GM12878 (cell line): ENCODE measurements at regions not wholly inside any gene's neighbourhood (a gene's known extent, or its start where the extent isn't known, plus 50 kb on each side); places are given as distances from the start of the nearest gene placed in this dataset.
"Not testable (repeated sequence)": the region's sequence is repeated elsewhere in the genome, so short reads cannot be mapped to it uniquely, and the experiment has no call there.

Experiments used
- ATAC-seq: fragments of 200-7000 bp; cut with Tn5 transposase; 3 replicates; pipeline ENCODE4 v1.9.1; 2020; ENCODE audit warnings: mild to moderate bottlenecking, moderate library complexity
- BruUV-seq: library from RNA; stranded (reverse); fragments of 400-500 nt; replicated peaks from 2 replicates; lab custom pipeline; 2021; lab: Mats Ljungman, UMichigan
- CTCF ChIA-PET: fragments of 300-600 bp; sonication (Branson Sonifier 250); formaldehyde crosslinking; extraction: SDS; loops from one replicate; lab custom pipeline; 2021; ENCODE audit warnings: inconsistent platforms; lab: Yijun Ruan, JAX
- POLR2A ChIA-PET: fragments of 350-600 bp; formaldehyde crosslinking; extraction: SDS; loops from one replicate; lab custom pipeline; 2021; ENCODE audit warnings: inconsistent platforms; lab: Charles Lee
- RAD21 ChIA-PET: fragments of 300-600 bp; sonication (Branson Sonifier 250); formaldehyde crosslinking; loops from one replicate; lab custom pipeline; 2023; ENCODE audit warnings: antibody characterized with exemption; ENCODE audit not compliant: unreplicated experiment; lab: Charles Lee
- SMC1A ChIA-PET: fragments of 300-600 bp; sonication (Branson Sonifier 250); formaldehyde crosslinking; loops from one replicate; lab custom pipeline; 2023; ENCODE audit not compliant: unreplicated experiment, uncharacterized antibody; lab: Charles Lee
- DNase-seq: peaks from one replicate; pipeline ENCODE4 v3.0.0-alpha.2; 2011; ENCODE audit warnings: low read depth, low spot score
- FAIRE-seq: peaks from 3 replicates; lab custom pipeline; 2011; peaks lifted over from hg19 to GRCh38; lab: Jason Lieb, UNC
- H2AFZ ChIP-seq: 2 replicates; pipeline ENCODE4 v1.6.0; 2011; ENCODE audit warnings: low read depth, low read length, control low read depth; ENCODE audit not compliant: control insufficient read depth
- H3K27ac ChIP-seq: 2 replicates; pipeline ENCODE4 v1.5.1; 2011; ENCODE audit warnings: control low read depth; ENCODE audit not compliant: control insufficient read depth, insufficient read depth
- H3K27me3 ChIP-seq, 2 experiments: replicated peaks in 1 of 2; 2 replicates each; pipeline versions ENCODE4 v1.6.0 to v1.6.1; 2011; ENCODE audit warnings: low read length in 1 of 2; ENCODE audit not compliant: control insufficient read depth in 2 of 2, insufficient read depth in 2 of 2
- H3K36me3 ChIP-seq, 2 experiments: 2 replicates each; pipeline ENCODE4 v1.5.1; 2011; ENCODE audit warnings: low read length in 1 of 2; ENCODE audit not compliant: control insufficient read depth in 2 of 2, insufficient read depth in 2 of 2
- H3K4me1 ChIP-seq: 2 replicates; pipeline ENCODE4 v1.6.1; 2011; ENCODE audit warnings: mild to moderate bottlenecking, low read length, moderate library complexity, mixed read lengths; ENCODE audit not compliant: control insufficient read depth, insufficient read depth
- H3K4me2 ChIP-seq: 2 replicates; pipeline ENCODE4 v1.6.0; 2011; ENCODE audit warnings: control low read depth; ENCODE audit not compliant: control insufficient read depth, insufficient read depth
- H3K4me3 ChIP-seq: fragments of 200-600 bp; sonication (generic); 2 replicates; pipeline ENCODE4 v1.5.1; 2016
- H3K79me2 ChIP-seq: 2 replicates; pipeline ENCODE4 v1.6.0; 2011; ENCODE audit warnings: low read length; ENCODE audit not compliant: control insufficient read depth, insufficient read depth
- H3K9ac ChIP-seq: 2 replicates; pipeline ENCODE4 v1.8.0; 2011; ENCODE audit warnings: low read length, control low read depth, mixed read lengths; ENCODE audit not compliant: control insufficient read depth, insufficient read depth
- H3K9me3 ChIP-seq: replicated peaks from 3 replicates; pipeline ENCODE4 v1.5.1; 2011; ENCODE audit warnings: mild to moderate bottlenecking, low read length; ENCODE audit not compliant: control insufficient read depth, insufficient read depth
- H4K20me1 ChIP-seq: 2 replicates; pipeline ENCODE4 v1.6.0; 2011; ENCODE audit not compliant: control insufficient read depth, insufficient read depth
- WGBS: methylation state at CpG from one replicate; pipeline ENCODE4 v1.1.6; 2016; ENCODE audit warnings: low lambda C conversion rate; ENCODE audit not compliant: insufficient replicate concordance, insufficient coverage; ENCODE audit errors: missing lambda C conversion rate; 5-methylcytosine and 5-hydroxymethylcytosine counted together
- in situ Hi-C: fragments of 300-500 bp; cut with MboI; formaldehyde crosslinking; loops from 9 replicates; pipeline ENCODE4 v1.14.3; 2018; ENCODE audit warnings: mixed read lengths
- intact Hi-C: fragments of 100-400 bp; cut with micrococcal nuclease; formaldehyde crosslinking; loops from one replicate; pipeline ENCODE4 v1.14.2; 2022; ENCODE audit not compliant: unreplicated experiment

DNA sequence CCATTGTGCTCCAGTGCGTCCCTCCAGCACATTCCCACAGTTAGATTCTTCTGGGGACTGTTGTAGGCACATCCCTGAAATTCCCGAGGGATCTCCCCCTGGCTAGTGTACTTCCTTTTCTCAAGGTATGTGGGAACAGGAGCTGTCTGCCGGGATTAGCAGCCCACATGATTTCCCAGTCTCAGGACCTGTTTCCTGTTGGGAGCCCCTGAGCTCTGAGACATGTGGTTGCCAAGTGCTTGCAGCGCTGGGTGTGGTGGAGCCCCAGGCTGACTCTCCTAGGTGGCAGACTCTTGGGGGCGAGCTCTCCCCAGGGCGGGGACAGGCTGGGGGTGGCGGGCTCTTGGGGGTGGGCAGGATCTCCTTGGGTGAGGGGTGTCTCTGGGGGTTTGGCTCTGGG, 287.0 kb upstream of the PLGLB1 start:
- H3K36me3 ChIP-seq, H3K27ac ChIP-seq, H3K27me3 ChIP-seq, SMC1A ChIA-PET, RAD21 ChIA-PET, ATAC-seq, intact Hi-C loops, FAIRE-seq, H3K79me2 ChIP-seq, CTCF ChIA-PET, H3K9ac ChIP-seq, BruUV-seq, H4K20me1 ChIP-seq, H2AFZ ChIP-seq, H3K4me2 ChIP-seq, H3K4me3 ChIP-seq, H3K9me3 ChIP-seq, in situ Hi-C loops, H3K4me1 ChIP-seq, POLR2A ChIA-PET, DNase-seq: not testable (repeated sequence)
- WGBS = 80% methylated on average over 2 of the region's 7 CpGs

DNA sequence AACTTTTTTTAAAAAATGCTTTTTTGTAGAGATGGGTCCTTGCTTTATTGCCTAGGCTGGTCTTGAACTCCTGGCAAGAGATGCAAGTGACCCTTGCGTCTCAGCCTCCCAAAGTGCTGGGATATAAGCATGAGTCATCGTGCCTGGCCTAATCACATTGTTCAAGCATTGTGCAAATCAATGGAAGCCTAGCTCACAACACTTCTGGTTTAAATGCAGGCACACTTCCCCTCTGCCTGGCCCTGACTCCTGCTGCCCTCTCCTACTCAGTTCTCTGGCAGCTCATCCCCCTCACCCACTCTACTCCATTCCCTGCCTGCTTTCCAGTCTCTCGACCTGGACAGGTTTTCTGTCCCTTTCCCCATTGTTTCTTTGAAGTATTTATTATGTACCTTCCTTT, 288.1 kb upstream of the PLGLB1 start:
- SMC1A ChIA-PET, intact Hi-C loops, H3K9ac ChIP-seq, BruUV-seq, H3K27me3 ChIP-seq, H3K36me3 ChIP-seq, H3K79me2 ChIP-seq, H3K27ac ChIP-seq, ATAC-seq, H3K4me2 ChIP-seq, H2AFZ ChIP-seq, CTCF ChIA-PET, H3K9me3 ChIP-seq, H3K4me3 ChIP-seq, RAD21 ChIA-PET, DNase-seq, H4K20me1 ChIP-seq, in situ Hi-C loops, POLR2A ChIA-PET, FAIRE-seq, H3K4me1 ChIP-seq: not testable (repeated sequence)
- WGBS = 17% methylated on average over 2 of the region's 3 CpGs

DNA sequence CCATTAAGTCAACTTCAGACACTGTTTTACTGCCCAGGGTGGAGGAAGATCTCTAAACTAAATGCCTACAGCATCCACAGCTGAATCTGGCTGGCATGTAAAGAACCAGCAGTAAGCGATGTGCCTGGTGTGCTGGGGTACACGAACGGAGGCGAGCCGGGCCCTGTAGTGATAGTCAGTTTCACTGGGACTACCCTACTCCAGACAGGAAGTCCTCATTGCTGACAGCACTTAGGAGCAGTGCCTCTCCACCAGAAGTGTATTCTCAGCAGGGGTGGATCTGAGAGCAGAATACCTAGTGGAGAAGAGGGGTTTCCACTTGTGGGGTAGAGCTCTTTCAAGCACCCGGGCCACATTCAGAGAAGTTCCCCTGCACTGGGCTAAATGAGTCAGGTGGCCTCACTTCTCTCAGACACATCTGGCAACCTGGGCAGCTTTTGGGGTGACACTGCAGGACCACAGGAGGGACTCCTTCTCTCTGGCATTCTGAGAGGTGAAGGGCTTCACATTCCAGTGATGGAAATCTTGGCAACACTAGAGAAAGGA, 290.3 kb upstream of the PLGLB1 start:
- POLR2A ChIA-PET, H4K20me1 ChIP-seq, H3K4me3 ChIP-seq, intact Hi-C loops, H3K36me3 ChIP-seq, H3K27ac ChIP-seq, in situ Hi-C loops, H3K9ac ChIP-seq, DNase-seq, FAIRE-seq, H3K27me3 ChIP-seq, H3K4me2 ChIP-seq, RAD21 ChIA-PET, BruUV-seq, SMC1A ChIA-PET, H3K4me1 ChIP-seq, CTCF ChIA-PET, ATAC-seq, H3K79me2 ChIP-seq, H3K9me3 ChIP-seq, H2AFZ ChIP-seq: not testable (repeated sequence)
- WGBS = 31% methylated on average over 5 of the region's 6 CpGs

DNA sequence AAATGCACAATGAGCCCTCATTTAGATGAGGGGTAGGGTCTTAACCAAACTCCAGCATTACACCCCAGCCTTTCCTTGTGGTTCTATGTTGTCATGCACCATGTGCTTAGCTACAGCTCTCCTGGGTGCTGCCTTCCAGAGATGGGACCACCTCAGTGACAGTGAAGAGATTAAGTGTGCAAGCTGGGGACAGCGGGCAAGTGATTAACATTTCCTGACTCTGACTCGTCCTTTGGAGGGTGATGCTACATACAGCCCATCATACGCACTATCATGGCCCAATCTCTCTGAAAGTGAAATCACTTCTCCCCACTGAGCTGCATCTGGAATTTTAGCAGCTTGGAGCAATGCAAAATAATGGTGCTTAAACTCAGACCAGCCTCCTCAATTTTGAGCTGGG, 293.0 kb upstream of the PLGLB1 start:
- CTCF ChIA-PET, BruUV-seq, H4K20me1 ChIP-seq, POLR2A ChIA-PET, H3K27me3 ChIP-seq, H3K27ac ChIP-seq, ATAC-seq, H3K9me3 ChIP-seq, H3K9ac ChIP-seq, H3K79me2 ChIP-seq, RAD21 ChIA-PET, H3K4me2 ChIP-seq, intact Hi-C loops, H3K36me3 ChIP-seq, SMC1A ChIA-PET, H2AFZ ChIP-seq, DNase-seq, H3K4me1 ChIP-seq, in situ Hi-C loops, H3K4me3 ChIP-seq, FAIRE-seq: not testable (repeated sequence)
- no CpG with 5 or more reads among the region's 3 CpGs for WGBS
